HepG2 (cell line): ENCODE measurements at regions not wholly inside any gene's neighbourhood (a gene's known extent, or its start where the extent isn't known, plus 50 kb on each side); places are given as distances from the start of the nearest gene placed in this dataset.

Source experiments
- ATAC-seq: fragments of 200-7000 bp; cut with Tn5 transposase; 3 replicates; pipeline ENCODE4 v1.9.1; 2020; ENCODE audit warnings: mild to moderate bottlenecking, moderate library complexity
- BruUV-seq: library from RNA; stranded (reverse); fragments of 400-500 nt; replicated peaks from 2 replicates; lab custom pipeline; 2021; lab: Mats Ljungman, UMichigan
- CTCF ChIA-PET: fragments of 300-600 bp; formaldehyde crosslinking; extraction: SDS; loops from one replicate; lab custom pipeline; 2021; ENCODE audit warnings: low total read pairs, inconsistent platforms, low intra/inter-chr PET ratio; lab: Yijun Ruan, JAX
- POLR2A ChIA-PET: fragments of 350-600 bp; sonication (Branson Sonifier 250); formaldehyde crosslinking; loops from one replicate; lab custom pipeline; 2020; ENCODE audit warnings: antibody characterized with exemption, inconsistent platforms; lab: Yijun Ruan, JAX
- DNase-seq: peaks from one replicate; pipeline ENCODE4 v3.0.0-alpha.2; 2015; ENCODE audit warnings: low spot score
- FAIRE-seq: peaks from 3 replicates; lab custom pipeline; 2011; peaks lifted over from hg19 to GRCh38; lab: Jason Lieb, UNC
- H2AFZ ChIP-seq: one replicate; pipeline ENCODE4 v1.6.1; 2011; ENCODE audit warnings: low read length, inconsistent platforms
- H3K27ac ChIP-seq: fragments of 300-600 bp; 3 replicates; pipeline ENCODE4 v1.8.0; 2011; ENCODE audit warnings: mixed run types, mild to moderate bottlenecking, mixed read lengths, low read length, inconsistent platforms; ENCODE audit not compliant: insufficient read depth; ENCODE audit errors: extremely low read length
- H3K27me3 ChIP-seq, 2 experiments: fragments of 200-600 bp in 1 of 2; 2 replicates in 1 of 2; 3 replicates in 1 of 2; pipeline versions ENCODE4 v1.6.0 to v1.8.0; 2011; ENCODE audit warnings: low read length in 2 of 2, mild to moderate bottlenecking in 2 of 2, moderate library complexity in 2 of 2, inconsistent platforms in 1 of 2; ENCODE audit not compliant: insufficient read depth in 2 of 2, control insufficient read depth in 1 of 2
- H3K36me3 ChIP-seq, 2 experiments: fragments of 200-600 bp in 1 of 2; replicated peaks in 1 of 2; 2 replicates in 1 of 2; 3 replicates in 1 of 2; pipeline versions ENCODE4 v1.5.1 to v1.8.0; 2011; ENCODE audit warnings: low read length in 2 of 2, inconsistent platforms in 1 of 2; ENCODE audit not compliant: insufficient read depth in 2 of 2, control insufficient read depth in 1 of 2
- H3K4me1 ChIP-seq: 2 replicates; pipeline ENCODE4 v1.5.1; 2012; ENCODE audit warnings: low read length, inconsistent platforms; ENCODE audit not compliant: insufficient read depth
- H3K4me2 ChIP-seq: 2 replicates; pipeline ENCODE4 v1.6.0; 2011; ENCODE audit warnings: low read depth, low read length, inconsistent platforms
- H3K4me3 ChIP-seq, 3 experiments: fragments of 200-600 bp in 1 of 3; sonication (generic), shearing (Covaris generic) in 1 of 3; replicated peaks in 1 of 3; 2 replicates each; pipeline ENCODE4 v1.5.1; 2011 to 2016; ENCODE audit warnings: low read length in 3 of 3, inconsistent platforms in 2 of 3, low read depth in 2 of 3, mild to moderate bottlenecking in 2 of 3, control low read depth in 1 of 3, mixed read lengths in 1 of 3; ENCODE audit not compliant: insufficient read depth in 1 of 3
- H3K79me2 ChIP-seq: one replicate; pipeline ENCODE4 v1.6.1; 2011; ENCODE audit warnings: low read length, inconsistent platforms; ENCODE audit not compliant: insufficient read depth
- H3K9ac ChIP-seq: 2 replicates; pipeline ENCODE4 v1.6.0; 2011; ENCODE audit warnings: mild to moderate bottlenecking, low read depth, low read length, inconsistent platforms; ENCODE audit not compliant: insufficient read depth
- H3K9me3 ChIP-seq: 2 replicates; pipeline ENCODE4 v1.5.1; 2012; ENCODE audit warnings: mild to moderate bottlenecking, low read length
- H4K20me1 ChIP-seq: 2 replicates; pipeline ENCODE4 v1.6.0; 2011; ENCODE audit warnings: inconsistent platforms, mild to moderate bottlenecking, low read length, moderate library complexity; ENCODE audit not compliant: insufficient read depth
- BCL3 ChIP-seq: sonication (generic); formaldehyde crosslinking; IDR thresholded peaks from 2 replicates; pipeline ENCODE4 v1.5.1; 2020; ENCODE audit warnings: mild to moderate bottlenecking, missing genetic modification reagents, moderate library complexity
- DNMT1 ChIP-seq: sonication (generic); formaldehyde crosslinking; IDR thresholded peaks from 2 replicates; pipeline ENCODE4 v1.5.1; 2020; ENCODE audit warnings: mild to moderate bottlenecking, missing genetic modification reagents
- TEAD2 ChIP-seq: sonication (generic); formaldehyde crosslinking; IDR thresholded peaks from 2 replicates; pipeline ENCODE4 v1.9.0; 2021; ENCODE audit warnings: missing genetic modification reagents
- ZNF644 ChIP-seq: IDR thresholded peaks from 2 replicates; pipeline ENCODE4 v1.6.1; 2016; ENCODE audit warnings: low read depth
- ZSCAN30 ChIP-seq: sonication (generic); formaldehyde crosslinking; IDR thresholded peaks from 2 replicates; pipeline ENCODE4 v1.5.0; 2020; ENCODE audit warnings: mild to moderate bottlenecking, missing genetic modification reagents
- WGBS: methylation state at CpG from one replicate; pipeline ENCODE4 v1.1.6; 2017; ENCODE audit warnings: low lambda C conversion rate; 5-methylcytosine and 5-hydroxymethylcytosine counted together
- in situ Hi-C: cut with HindIII; loops from 2 replicates; pipeline ENCODE4 v1.10.0; 2017; ENCODE audit warnings: low pct_unique_long_range_greater_than_20kb; ENCODE audit not compliant: extremely low pct_ligation_motif_present
- intact Hi-C: fragments of 100-400 bp; cut with micrococcal nuclease; formaldehyde crosslinking; loops from one replicate; pipeline ENCODE4 v1.10.0; 2022; ENCODE audit not compliant: unreplicated experiment

- FAIRE-seq: no peak
- Histone ChIP-seq H3K4me1 (no peaks in the 10 kb centered on the region), H3K27me3 (no peaks in the 10 kb centered on the region), H3K79me2 (no peaks in the 10 kb centered on the region), H4K20me1 (no peaks in the 10 kb centered on the region), H3K9me3 (no peaks in the 10 kb centered on the region), H3K36me3 (no peaks in the 10 kb centered on the region), H2AFZ (no peak overlapping the region), H3K4me3 (no peak overlapping the region), H3K4me2 (no peak overlapping the region), H3K9ac (no peak overlapping the region), H3K27ac (no peak overlapping the region)
- ChIA-PET POLR2A (no interaction called here), CTCF (no interaction called here)
- intact Hi-C loops: no loop called here
- 0% methylated on average over 3 of the region's 3 CpGs for WGBS
- no peak for TF ChIP-seq ZSCAN30 (CRISPR knock-in tag)
- no peak for ATAC-seq
- in situ Hi-C loops: no loop called here
- peak; percentile 10 for DNase-seq
- BruUV-seq: no TSS peak
These were observed 819.3 kb downstream of the BRINP3 start for GRCh38 chr1:189658381-189658780.

GRCh38 chr1:189659731-189660130, 817.9 kb downstream of the BRINP3 start:
- ChIA-PET CTCF (no interaction called here), POLR2A (no interaction called here)
- FAIRE-seq (no peak), ATAC-seq (no peak), DNase-seq (no peak)
- no peak overlapping the region for H2AFZ ChIP-seq
- no TSS peak for BruUV-seq
- no peak overlapping the region for H3K4me3 ChIP-seq
- TF ChIP-seq ZNF644 (CRISPR knock-in tag): no peak
- no peak for TF ChIP-seq TEAD2 (CRISPR knock-in tag)
- TF ChIP-seq DNMT1 (CRISPR knock-in tag): no peak
- TF ChIP-seq BCL3 (CRISPR knock-in tag): no peak
- H4K20me1 ChIP-seq: no peaks in the 10 kb centered on the region
- no peak overlapping the region for H3K4me2 ChIP-seq
- H3K27ac ChIP-seq: no peak overlapping the region
- 4% methylated on average over 2 of the region's 2 CpGs for WGBS
- no peaks in the 10 kb centered on the region for H3K79me2 ChIP-seq
- H3K9me3 ChIP-seq: no peaks in the 10 kb centered on the region
- intact Hi-C loops: no loop called here
- H3K27me3 ChIP-seq: no peaks in the 10 kb centered on the region
- no peaks in the 10 kb centered on the region for H3K4me1 ChIP-seq
- no peaks in the 10 kb centered on the region for H3K36me3 ChIP-seq
- no peak overlapping the region for H3K9ac ChIP-seq
- in situ Hi-C loops: no loop called here
